Hematopoietic multipotent progenitor cell treated with erythropoietin and hydrocortisone succinate and interleukin-3 and kit ligand, for 6 days (in vitro differentiated cells): ENCODE measurements at regions not wholly inside any gene's neighbourhood (a gene's known extent, or its start where the extent isn't known, plus 50 kb on each side); places are given as distances from the start of the nearest gene placed in this dataset.
"Not testable (repeated sequence)": the region's sequence is repeated elsewhere in the genome, so short reads cannot be mapped to it uniquely, and the experiment has no call there.

Source experiments
- DNase-seq: peaks from one replicate; pipeline ENCODE4 v3.0.0-alpha.2; 2015

DNA sequence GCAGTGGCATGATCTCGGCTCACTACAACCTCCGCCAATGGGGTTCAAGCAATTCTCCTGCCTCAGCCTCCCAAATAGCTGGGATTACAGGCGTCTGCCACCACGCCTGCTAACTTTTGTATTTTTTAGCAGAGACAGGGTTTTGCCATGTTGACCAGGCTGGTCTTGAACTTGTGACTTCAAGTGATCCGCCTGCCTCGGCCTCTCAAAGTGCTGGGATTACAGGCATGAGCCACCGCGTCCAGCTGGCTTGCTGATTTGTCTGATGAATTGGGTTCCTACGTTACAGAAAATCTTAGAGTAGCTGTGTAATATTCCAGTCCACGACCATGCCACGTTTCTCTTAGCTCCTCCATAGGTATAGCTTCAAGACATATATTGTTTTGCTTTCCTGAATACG is 102.6 kb upstream of the OTOS start:
- not testable (repeated sequence) for DNase-seq

DNA sequence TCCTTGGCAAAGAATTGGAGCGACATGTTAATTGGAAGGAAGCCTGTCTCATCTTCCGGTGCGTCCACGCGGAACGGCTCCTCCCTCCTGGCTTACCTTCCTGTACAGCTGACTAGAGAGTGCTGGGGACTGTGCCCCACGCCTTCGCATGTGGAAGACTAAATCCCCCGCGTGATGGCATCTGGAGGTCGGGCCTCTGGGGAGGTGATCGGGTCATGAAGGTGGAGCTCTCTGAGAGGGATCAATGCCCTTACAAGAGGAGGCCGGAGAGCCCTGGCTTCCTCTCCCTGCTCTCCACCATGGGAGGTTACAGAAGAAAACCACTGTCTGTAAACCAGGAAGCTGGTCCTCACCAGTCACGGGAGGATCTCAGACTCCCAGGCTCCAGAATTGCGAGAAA is 104.1 kb upstream of the OTOS start:
- no peak for DNase-seq

DNA sequence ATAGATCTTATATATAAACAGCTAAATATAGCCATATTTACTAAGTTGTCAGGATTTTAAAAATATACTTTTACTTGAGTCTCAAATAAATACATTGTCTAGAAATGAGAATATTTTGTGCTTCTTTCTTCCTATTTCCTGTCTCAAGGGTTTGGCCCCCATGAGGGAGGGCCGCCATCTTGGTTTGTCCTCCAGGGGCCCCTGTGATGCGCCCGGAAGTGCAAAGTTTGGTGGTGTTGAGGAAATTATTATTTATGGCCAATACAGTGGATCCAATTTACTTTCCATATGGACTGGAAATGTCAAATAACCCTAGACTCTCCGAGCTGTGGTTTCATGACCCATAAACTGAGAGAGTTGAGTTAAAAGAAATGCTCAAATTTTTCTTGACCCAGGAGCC is 104.7 kb upstream of the OTOS start:
- no peak for DNase-seq

DNA sequence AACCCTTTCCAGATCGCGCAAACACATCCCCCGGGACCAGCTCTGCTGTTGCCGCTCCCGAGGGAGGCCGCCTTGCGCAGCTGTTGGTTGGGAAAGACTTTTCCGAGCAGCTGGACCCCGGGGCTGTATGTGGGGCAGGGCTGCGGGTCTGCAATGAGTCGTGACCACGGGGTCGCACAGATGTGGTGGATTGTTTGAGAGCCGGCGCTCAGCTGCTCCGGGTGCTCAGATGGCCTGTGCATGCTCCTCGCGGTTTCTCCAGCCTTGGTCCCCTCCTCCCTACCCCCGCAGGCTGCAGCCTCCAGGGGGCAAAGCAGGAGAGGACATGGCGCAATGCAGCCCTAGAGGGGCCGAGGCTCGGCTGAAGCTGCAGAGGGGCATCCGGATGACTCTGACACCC is 105.2 kb upstream of the OTOS start:
- DNase-seq = no peak

DNA sequence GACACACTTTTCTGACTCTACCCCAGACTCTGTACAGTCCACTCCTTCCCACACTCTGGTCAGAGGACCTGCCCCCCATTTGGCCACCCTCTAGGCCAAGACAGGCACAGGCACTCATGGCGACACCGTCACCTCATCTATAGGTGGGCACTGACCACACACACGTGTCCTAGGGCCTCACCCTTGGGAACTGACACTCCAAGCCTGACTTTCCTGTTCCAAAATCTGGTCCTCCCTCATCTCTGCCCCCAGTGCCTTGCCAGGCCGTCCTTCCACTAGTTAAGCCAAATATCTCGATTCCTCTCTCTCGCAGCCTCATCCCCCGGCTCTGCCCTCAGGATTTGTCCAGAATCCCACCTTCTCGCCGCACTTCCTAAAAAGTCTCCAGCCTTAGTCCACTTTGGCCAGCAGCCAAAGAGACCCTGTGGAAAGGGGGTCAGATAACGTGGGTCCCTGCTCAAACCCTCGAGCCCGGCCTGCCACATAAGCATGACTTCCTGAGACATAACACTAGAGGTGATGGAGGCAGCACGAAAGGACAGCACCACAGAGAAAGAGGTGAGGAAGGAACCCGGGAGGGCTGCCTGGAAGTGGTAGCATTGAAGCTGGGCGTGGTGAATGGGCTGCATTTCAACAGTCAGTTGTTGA is 105.8 kb upstream of the OTOS start:
- no peak for DNase-seq

DNA sequence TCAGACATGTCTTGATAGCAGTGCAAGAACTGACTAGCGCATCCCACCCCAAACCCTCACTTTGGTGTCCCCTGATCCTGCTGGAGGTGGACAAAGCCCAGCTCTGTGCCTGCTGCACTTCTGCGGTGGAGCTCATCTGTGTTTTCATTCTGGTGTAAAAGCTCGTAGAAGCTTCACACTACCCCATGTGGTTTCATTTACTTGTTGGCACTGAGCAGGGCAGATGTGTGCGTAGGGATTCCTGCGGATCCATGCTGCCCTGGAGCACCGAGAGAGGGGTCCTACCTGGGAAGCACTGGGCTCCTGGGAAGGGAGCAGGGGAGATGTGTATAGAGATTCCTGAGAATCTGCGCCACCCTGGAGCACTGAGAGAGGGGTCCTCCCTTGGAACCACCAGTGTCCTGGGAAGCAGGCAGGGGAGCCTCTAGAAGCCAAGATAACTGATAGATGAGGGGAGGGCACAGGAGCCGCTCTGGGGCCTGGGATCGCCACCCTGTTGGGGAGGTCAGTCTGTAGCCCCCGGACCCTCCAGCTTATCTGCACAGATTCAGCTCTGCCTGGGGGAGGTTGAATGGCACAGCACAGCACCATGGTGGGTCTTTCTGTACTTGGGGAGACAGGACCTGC is 106.9 kb upstream of the OTOS start:
- DNase-seq = no peak

DNA sequence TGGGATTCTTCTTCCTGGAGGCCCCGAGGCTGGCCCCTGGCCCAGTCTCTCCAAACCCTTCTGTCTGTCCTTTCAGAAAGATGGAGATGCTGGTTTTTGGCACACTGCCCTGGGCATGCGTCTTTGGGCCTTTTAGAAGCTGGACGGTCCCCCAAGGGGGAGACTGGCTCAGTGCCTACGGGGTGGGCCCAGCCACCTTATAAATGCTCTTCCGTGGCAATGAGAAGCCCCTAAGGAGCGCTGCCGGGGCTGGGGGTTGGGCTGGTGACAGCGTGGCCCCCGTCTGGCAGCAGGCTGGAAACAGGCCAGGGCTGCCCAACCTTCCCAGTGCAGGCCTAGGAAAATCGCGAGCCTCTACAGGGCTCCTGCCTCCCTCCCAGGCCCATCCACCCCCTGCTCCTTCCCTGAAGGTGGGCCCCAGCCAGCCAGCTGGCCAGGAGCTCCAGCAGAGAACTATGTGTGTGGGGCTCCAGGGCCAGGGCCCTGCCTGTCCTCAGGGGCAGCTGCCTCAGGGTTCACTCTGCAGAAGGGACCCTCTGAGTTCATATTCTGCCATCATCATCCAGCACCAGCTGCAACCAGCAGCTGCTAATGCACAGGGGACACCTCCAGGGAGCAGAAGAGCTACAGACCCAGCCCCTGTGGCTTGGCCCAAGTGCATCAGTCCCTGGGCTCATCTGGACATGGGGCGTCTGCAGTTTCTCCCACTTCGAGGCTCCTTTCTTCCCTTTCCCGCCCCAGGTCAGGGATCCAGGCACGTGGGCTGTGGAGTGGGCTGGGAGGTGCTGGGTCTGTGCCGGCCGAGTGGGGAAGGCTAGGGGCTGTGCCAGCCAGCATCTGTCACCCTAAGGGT is 107.6 kb upstream of the OTOS start:
- DNase-seq = no peak

DNA sequence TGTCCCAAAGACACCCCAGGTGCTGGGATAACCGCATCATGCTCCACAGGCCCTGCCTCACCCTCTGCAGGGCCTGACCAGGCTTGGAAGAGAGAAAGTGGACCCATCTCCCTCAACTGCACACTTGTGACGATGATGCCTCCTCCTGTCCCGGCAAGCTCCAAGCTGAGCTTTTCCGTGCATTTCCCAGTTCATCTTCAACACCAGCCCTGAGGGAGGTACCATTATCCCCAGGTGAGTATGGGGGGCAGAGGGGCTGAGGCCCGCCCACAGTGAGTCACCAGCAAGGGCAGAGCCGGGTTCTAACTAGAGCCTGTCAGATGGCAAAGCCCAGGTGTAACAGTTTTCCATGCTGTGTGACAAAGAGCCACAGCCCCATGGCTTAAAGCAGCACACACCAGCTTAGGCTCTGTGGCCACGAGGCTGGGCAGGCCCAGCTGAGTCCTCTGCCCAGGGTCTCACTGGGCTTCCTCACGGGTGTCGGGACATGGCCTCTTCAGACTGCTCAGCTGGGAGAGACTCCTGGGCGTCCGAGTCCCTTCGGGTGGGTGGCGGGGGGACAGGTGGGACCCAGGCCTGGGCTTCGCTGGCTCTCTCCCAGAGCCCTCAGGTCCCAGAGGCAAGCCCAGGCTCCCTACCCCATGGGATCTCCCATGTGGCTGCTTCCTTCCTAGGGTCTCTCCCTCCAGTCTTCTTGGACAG is 108.4 kb upstream of the OTOS start:
- no peak for DNase-seq

DNA sequence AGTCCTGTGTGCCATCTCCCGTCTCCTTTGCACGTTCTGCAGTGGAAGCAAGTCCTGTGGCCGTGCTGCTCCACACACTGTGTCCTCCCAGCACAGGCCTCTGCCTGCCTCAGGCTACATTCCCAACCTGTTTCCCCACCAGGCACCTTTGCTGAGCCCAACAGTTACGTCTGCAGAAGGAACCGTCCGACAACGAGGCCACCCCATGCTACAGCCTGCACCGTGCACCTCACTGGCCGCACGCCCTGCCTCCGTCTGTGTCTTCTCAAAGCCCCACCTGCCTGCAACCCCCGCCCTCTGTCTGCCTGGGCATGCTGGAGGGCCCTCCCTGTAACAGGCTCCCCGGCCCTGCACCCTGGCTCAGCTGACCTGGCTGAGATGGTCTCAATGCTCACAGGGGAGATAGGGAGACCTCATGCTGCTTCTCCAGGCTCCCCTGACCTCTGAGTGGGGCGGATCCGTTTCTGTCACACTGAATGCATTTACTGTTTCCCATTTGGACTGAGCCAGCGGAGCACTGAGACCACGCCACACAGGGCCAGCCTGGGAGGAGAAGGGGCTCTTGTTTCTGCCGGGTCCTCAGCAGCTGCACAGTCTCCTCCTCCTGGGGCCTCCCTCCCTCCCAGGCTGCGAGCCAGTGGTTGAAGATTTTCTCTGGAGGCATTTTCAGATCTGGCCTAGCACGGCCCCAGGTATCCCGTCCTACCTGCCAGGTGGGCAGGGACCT is 109.1 kb upstream of the OTOS start:
- DNase-seq = no peak

DNA sequence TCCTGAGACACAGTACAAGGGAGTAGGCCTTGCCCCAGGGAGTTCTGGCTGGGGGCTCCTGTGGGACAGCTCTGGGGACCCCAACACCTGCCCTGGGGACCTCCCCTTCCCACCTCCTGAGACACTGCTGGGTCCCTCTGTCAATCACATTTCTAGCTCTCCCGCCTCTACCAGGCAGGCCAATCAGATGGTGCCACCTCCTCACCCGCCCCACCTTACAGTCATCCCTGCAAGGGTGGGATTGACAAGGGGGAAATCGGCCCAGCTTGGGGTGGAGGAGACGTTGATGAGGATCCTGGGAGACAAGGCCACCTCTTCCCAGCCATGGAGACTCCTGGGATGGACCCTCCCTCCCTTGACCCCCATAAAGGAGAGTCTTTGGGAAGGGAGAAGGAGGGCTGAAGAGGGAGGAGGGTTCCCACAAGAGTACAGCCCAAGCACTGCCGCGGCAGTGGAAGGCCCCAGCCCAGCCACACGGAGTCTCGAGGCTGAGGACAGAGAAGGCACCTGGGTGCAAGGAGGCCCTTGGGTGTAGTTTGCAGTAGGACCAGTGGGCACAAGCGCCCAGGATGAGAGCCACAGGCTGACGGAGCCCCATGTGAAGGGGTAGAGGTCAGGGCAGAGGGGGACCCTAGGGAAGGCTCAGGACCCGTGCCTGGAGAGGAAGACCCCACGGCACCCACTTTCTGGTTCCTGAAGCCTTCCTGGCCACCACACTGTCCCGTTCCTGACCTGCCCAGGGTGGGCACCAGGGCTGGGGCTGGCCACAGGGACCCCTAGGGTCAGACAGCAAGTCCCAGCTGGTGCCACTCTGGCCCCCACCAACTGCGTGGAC is 109.9 kb upstream of the OTOS start:
- no peak for DNase-seq

DNA sequence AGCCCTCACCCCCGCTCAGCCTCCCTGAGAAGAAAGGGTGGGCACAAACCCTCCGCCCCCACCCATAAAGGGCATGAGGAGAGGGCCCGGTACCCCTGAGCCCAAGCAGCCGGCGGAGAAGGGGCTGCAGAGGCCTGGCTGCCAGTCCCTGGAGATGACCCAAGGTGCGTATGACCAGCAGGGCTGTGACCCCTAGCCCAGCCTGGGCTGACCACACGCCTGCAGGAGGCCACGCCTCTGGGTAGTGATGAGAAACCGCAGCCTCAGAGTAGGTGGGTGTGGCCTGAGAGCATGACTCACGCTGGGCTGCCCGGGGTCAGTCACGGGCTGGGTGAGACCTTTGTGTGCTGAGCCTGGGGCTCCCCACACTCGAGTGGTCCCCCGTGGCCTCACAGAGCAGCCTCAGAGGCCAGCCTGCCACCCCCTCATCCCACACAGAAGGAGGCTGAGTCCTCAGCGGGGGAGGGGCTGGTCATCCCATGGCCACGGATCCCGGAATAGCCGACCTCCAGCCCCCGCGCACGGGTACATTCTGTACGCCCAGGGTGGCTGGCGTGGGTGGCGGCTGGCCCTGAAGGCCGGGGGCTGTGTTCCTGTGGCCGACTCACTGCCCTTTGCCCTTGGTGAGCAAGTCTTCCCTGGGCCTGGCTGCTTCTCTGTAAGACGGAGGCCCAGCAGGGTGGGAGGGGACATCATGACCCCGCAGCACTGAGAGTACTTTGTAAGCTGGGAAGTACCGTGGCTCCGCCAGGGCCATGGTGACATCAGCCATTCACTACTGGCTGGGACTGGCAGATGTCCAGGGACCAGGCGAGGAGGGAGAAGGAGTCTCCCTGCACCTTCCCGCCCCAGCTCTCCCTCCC is 110.8 kb upstream of the OTOS start:
- peak; percentile 71 for DNase-seq

DNA sequence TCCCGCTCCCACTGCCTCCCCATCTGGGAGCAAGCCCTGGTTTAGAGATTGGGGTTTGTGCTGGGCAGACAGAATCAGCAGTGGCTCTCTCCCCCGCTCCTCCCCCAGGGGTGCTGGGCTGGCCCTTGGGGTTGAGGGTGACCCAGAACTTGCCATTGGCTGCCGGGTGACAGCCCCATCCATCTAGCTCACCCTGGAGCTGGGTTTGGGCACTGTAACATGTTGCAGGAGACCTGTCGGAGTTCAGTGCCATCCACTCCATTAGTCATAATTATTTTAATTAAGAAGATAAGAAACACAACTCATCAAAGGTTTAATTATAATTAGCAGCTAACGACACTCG is 111.4 kb upstream of the OTOS start:
- DNase-seq = no peak

DNA sequence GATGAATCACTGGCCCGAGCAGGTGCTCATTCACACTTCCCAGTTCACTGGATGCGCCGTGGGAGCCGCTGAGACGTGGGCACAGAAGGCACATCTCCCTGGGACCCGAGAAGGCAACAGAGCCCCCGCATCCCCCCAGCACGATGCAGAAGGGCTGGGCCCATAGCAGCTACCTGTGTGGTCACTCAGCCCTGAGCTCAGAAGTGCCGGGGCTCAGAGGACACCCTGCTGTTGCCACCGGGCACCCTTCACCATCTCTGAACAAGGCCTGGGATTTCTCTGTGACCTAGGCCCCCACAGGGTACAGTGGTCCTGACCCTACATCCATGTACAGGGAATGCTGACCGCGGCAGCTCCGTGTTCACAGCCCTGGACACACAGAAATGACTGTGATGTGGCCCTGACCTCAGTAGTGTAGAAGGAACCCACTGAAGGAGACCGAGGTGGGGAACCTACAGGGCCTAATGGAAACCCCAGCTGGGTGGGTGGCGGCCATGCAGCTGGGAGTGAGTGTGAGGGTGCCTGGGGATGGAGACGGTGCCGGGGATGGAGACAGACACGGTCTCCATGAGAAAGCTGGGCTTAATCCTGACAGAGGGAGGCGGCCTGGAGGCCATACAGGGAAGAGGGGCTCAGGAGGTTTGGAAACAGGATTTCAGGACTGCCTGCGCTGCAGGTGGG is 111.9 kb upstream of the OTOS start:
- no peak for DNase-seq

DNA sequence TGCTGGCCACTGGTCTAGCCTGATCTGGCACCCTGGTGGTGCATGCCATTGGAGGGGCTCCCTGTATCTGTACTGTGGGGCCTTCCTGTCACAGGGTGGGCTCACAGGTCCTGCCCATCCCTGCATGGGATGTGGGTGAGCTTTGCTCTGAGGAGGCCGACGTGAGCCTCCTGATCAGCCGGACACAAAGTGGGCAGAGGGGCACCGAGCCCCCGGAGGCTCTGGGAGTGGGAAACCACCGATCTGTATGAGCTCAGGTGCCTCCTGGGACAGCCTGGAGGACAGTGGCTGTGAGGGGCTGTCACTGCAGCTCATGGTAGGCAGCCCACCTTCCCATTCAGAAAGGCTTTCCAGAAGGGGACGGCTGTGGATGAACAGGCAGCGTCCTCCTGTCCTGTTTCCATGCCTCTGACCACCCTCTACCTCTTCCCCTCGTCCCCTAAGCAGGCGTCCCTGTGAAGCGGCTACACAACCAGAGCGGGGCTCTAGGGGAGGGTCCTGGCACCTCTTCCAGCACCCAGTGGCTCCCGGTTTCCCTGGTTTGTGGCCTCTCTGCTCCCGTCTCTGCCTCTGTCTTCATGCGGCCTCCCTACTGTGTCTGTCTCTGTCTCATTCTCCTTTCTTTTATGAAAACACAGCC is 112.5 kb upstream of the OTOS start:
- no peak for DNase-seq

DNA sequence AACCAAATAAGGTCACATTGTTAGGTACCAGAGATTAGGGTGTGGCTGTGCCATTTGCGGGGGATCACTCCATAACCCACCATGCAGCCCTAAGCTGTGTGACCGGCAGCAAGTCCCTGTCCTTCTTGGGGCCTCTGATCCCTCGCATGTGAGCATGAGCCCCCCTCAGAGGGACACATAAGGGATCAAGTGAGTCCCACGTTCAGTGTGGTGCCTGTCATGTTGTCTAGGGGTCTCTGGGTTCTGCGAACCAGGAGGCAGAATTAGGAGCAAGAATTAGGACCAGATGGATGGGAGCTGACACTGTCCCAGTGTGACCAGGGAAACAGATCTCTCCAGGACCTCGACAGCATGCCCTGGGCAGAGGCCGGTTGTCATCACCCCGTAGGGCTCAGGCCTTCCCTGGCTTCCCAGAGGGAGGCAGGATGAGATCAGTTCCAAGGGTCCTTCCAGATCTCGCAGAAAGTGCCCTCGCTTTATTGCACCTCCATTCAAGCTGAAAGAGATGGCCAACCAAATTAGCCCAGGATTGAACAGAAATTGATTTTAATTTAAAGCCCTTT is 113.2 kb upstream of the OTOS start:
- DNase-seq = no peak

DNA sequence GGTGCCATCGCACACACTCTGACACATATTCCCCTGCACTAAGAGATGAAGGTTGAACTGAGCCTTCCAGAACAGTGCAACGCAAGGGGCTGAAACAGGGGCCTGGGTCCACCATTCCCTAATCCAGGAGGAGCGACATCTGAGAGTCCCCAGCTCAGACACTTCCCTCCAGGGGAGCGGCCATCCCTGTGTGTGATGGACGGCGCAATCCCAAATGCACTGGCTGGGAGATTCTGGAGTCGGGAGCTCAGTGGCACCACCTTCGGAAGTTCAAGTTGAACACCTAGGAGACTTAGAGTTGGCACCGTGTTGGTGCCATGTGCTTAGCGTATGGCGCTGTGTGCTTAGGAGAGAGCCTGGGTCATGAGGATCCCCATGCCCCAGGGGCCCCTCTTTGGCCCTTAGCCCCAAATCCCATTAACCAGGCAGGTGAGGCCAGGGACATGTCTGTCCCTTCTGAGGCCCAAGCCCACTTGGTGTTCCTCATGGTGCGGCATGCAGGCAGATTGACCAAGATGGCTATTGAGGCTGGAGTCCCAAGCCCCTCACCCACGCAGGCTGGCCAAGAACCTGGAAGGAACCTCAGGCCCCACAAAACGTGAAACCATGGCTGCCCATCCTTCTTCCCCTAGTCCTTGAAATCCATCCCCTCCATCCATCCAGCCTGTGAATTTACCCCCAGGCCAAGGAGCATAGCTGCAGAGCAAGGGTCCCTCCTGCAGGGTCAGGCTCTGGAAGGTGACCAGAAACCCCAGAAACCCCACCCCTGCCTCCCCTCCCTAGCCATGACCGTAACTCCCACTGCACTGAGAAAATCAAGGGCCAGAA is 114.1 kb upstream of the OTOS start:
- no peak for DNase-seq

DNA sequence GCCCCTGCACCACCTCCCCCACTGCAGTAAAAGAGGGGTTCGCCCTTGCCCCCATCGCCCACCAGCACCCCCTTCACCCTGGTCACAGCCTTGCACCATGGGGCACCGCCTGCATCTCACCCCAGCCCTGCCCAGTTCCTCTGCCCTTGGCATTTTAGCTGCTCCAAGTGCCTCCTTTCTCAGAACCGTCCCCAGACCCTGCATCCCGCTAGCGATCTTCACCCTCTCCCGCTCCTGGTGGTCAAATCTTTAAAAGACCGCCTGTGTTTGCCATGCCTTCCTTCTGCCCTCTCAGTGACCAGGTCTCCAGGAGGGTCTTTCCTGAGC is 114.7 kb upstream of the OTOS start:
- no peak for DNase-seq

DNA sequence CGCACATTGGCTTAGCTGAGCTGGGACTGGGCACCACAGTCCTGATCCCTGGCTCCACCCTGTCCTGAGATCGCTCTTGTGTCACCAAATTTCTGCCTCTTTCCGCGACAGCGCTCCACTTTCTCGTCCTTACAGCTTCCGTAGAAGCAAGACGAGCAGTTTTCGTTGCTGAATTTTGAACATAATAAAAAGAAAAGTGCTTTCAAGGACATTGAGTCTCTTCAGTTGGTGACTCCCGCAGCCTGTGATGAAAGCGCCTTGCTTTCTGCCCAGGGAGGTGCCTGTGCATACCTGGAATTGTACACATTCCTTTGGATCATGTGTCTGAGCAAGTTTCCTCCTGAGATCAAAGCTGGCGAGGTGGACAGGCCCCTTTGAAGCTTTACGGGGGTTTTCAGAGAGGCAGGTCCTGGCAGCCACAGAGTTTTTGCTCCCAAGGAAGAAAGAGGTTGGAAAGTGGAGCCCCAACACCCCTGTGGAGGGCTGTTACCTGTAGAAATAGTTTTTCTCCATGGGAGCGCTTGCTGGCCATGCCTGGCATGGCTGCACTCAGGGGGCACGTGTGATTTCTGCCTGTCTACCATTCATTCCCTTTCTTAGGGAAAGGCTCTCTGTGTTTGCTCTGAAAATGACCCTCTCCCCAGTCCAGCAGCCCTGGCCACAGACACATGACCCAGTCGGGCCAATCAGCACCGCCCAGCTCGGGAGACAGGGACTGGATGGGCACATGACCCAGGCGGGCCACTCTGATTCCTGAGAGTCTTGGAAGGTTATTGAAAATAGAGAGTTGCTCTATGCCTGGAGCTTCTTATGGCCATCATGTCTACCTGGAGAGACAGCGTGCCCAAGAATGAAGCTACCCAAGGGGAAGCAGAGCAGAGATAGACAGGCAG is 115.6 kb upstream of the OTOS start:
- no peak for DNase-seq
